ENCODE measurements at regions not wholly inside any gene's neighbourhood (a gene's known extent, or its start where the extent isn't known, plus 50 kb on each side); places are given as distances from the start of the nearest gene placed in this dataset.

- no peak for TF ChIP-seq POLR2A (IDR thresholded peaks at IDR 0.05; ENCODE audit: borderline replicate concordance, extremely low read depth, insufficient read depth, insufficient read length)
- no peak for TF ChIP-seq EZH2 (IDR thresholded peaks at IDR 0.05)
- TF ChIP-seq CTCF (IDR thresholded peaks at IDR 0.05 in 2 of 3, conservative IDR thresholded peaks at IDR 0.05 in 1 of 3; ENCODE audit: borderline replicate concordance in 1 of 3, insufficient read depth in 1 of 3, low read depth in 2 of 3, low read length in 2 of 3) = no peak
- no peak for TF ChIP-seq SIN3A (IDR thresholded peaks at IDR 0.05; ENCODE audit: low read depth)
- TF ChIP-seq RAD21 (IDR thresholded peaks at IDR 0.05; ENCODE audit: low read depth) = no peak
- no peak for TF ChIP-seq YY1 (IDR thresholded peaks at IDR 0.05; ENCODE audit: extremely low read depth, insufficient replicate concordance, low read depth, low read length)
Measured at GRCh38 chr4:12173496-12173895, 744.8 kb upstream of the HS3ST1 start.
